A549 (cell line): ENCODE measurements at regions not wholly inside any gene's neighbourhood (a gene's known extent, or its start where the extent isn't known, plus 50 kb on each side); places are given as distances from the start of the nearest gene placed in this dataset.

Source experiments
- CEBPB ChIP-seq, 2 experiments: fragments of >200 bp in 1 of 2; sonication (Bioruptor Twin) in 1 of 2; formaldehyde crosslinking in 1 of 2; IDR thresholded peaks; 2 replicates each; pipeline ENCODE4 v1.6.1; 2012 to 2016
- CTCF ChIP-seq: fragments of >200 bp; sonication (Bioruptor Twin); formaldehyde crosslinking; IDR thresholded peaks from 3 replicates; pipeline ENCODE4 v1.5.1; 2016
- EP300 ChIP-seq, 2 experiments: fragments of >200 bp; sonication (Bioruptor Twin); formaldehyde crosslinking; IDR thresholded peaks; 2 replicates in 1 of 2; 3 replicates in 1 of 2; pipeline ENCODE4 v1.6.1; 2016 to 2017
- HDAC2 ChIP-seq: fragments of 200-600 bp; sonication (generic); IDR thresholded peaks from 2 replicates; pipeline ENCODE4 v1.6.1; 2016
- KDM1A ChIP-seq: fragments of 200-600 bp; sonication (generic); IDR thresholded peaks from 2 replicates; pipeline ENCODE4 v1.6.1; 2016; ENCODE audit warnings: low read depth, mild to moderate bottlenecking
- MAFK ChIP-seq: fragments of 450-650 bp; IDR thresholded peaks from 2 replicates; pipeline ENCODE4 v1.6.1; 2014; ENCODE audit not compliant: partially characterized antibody
- NR3C1 ChIP-seq: fragments of >200 bp; sonication (Bioruptor Twin); formaldehyde crosslinking; IDR thresholded peaks from 3 replicates; pipeline ENCODE4 v1.6.1; 2017
- PHF8 ChIP-seq: fragments of 200-600 bp; sonication (generic); IDR thresholded peaks from 2 replicates; pipeline ENCODE4 v1.6.1; 2016; ENCODE audit warnings: low read depth, mild to moderate bottlenecking, antibody characterized with exemption, moderate library complexity, borderline replicate concordance
- POLR2A ChIP-seq: IDR thresholded peaks from 2 replicates; pipeline ENCODE4 v1.6.1; 2012; ENCODE audit warnings: mild to moderate bottlenecking, low read length
- RFX5 ChIP-seq: fragments of 450-650 bp; IDR thresholded peaks from 2 replicates; pipeline ENCODE4 v1.7.1; 2014; ENCODE audit warnings: antibody characterized with exemption, mild to moderate bottlenecking, moderate library complexity
- RNF2 ChIP-seq: fragments of 200-600 bp; sonication (generic); IDR thresholded peaks from 2 replicates; pipeline ENCODE4 v1.6.1; 2016; ENCODE audit warnings: low read depth, mild to moderate bottlenecking, antibody characterized with exemption, moderate library complexity, borderline replicate concordance
- SMC3 ChIP-seq: fragments of >200 bp; sonication (Bioruptor Twin); formaldehyde crosslinking; IDR thresholded peaks from 3 replicates; pipeline ENCODE4 v1.6.1; 2018; ENCODE audit warnings: inconsistent platforms
- USF2 ChIP-seq: fragments of 450-650 bp; IDR thresholded peaks from 2 replicates; pipeline ENCODE4 v1.6.1; 2014; ENCODE audit warnings: antibody characterized with exemption
- ZSCAN20 ChIP-seq: fragments of 250-450 bp; sonication (Bioruptor Pico); IDR thresholded peaks from 2 replicates; pipeline ENCODE4 v1.8.0; 2022; ENCODE audit warnings: mild to moderate bottlenecking, moderate library complexity

- no peak for TF ChIP-seq MAFK
- TF ChIP-seq POLR2A, result no peak
- TF ChIP-seq CTCF, result no peak
- no peak for TF ChIP-seq NR3C1
- no peak for TF ChIP-seq USF2
- TF ChIP-seq CEBPB (IDR thresholded peaks at IDR 0.05), result no peak
- TF ChIP-seq HDAC2, result no peak
- no peak for TF ChIP-seq ZSCAN20 (CRISPR knock-in tag)
- TF ChIP-seq SMC3, result no peak
- TF ChIP-seq KDM1A, result no peak
- TF ChIP-seq PHF8, result no peak
- TF ChIP-seq EP300 (IDR thresholded peaks at IDR 0.05), result no peak
- no peak for TF ChIP-seq RNF2
- TF ChIP-seq RFX5, result no peak
Observed at GRCh38 chr17:14935845-14936485, 329.2 kb downstream of the PMP22 start.
